GM19467 (cell line): ENCODE measurements at regions not wholly inside any gene's neighbourhood (a gene's known extent, or its start where the extent isn't known, plus 50 kb on each side); places are given as distances from the start of the nearest gene placed in this dataset.
"Not testable (repeated sequence)": the region's sequence is repeated elsewhere in the genome, so short reads cannot be mapped to it uniquely, and the experiment has no call there.

Experiments
- ATAC-seq: cut with Tn5 transposase; IDR thresholded peaks from one replicate; pipeline ENCODE4 v1.9.1; 2021; ENCODE audit warnings: mild to moderate bottlenecking, moderate library complexity; ENCODE audit not compliant: unreplicated experiment

GRCh38 chr6:11387707-11388430, 149.7 kb upstream of the TMEM170B start:
- no peak for ATAC-seq

- ATAC-seq: no peak
These were observed 150.8 kb upstream of the TMEM170B start for GRCh38 chr6:11386726-11387125.

GRCh38 chr6:11386323-11386722, 151.2 kb upstream of the TMEM170B start:
- ATAC-seq: peak; percentile 65

- ATAC-seq: no peak
These were observed 152.3 kb upstream of the NEDD9 start for GRCh38 chr6:11384531-11385309.

GRCh38 chr6:11381801-11382513, 149.5 kb upstream of the NEDD9 start:
- ATAC-seq: peak; percentile 80

- no peak for ATAC-seq
These were observed 148.7 kb upstream of the NEDD9 start for GRCh38 chr6:11380969-11381744.

GRCh38 chr6:11380549-11380948, 148.1 kb upstream of the NEDD9 start:
- ATAC-seq: no peak

- no peak for ATAC-seq
These were observed 147.3 kb upstream of the NEDD9 start for GRCh38 chr6:11379805-11380204.

- ATAC-seq: no peak
These were observed 146.2 kb upstream of the NEDD9 start for GRCh38 chr6:11378639-11379038.

GRCh38 chr6:11374036-11375010, 141.9 kb upstream of the NEDD9 start:
- peak; percentile 87 for ATAC-seq

- ATAC-seq: no peak
These were observed 140.7 kb upstream of the NEDD9 start for GRCh38 chr6:11373208-11373607.

GRCh38 chr6:11372186-11372790, 139.8 kb upstream of the NEDD9 start:
- not testable (repeated sequence) for ATAC-seq

- ATAC-seq: no peak
These were observed 137.9 kb upstream of the NEDD9 start for GRCh38 chr6:11370191-11371018.

GRCh38 chr6:11368760-11369159, 136.3 kb upstream of the NEDD9 start:
- no peak for ATAC-seq

- no peak for ATAC-seq
These were observed 135.8 kb upstream of the NEDD9 start for GRCh38 chr6:11368264-11368663.

GRCh38 chr6:11367638-11368199, 135.3 kb upstream of the NEDD9 start:
- no peak for ATAC-seq

- ATAC-seq: no peak
These were observed 134.6 kb upstream of the NEDD9 start for GRCh38 chr6:11366934-11367637.
